K562 (cell line): ENCODE measurements at regions not wholly inside any gene's neighbourhood (a gene's known extent, or its start where the extent isn't known, plus 50 kb on each side); places are given as distances from the start of the nearest gene placed in this dataset.
"Not testable (repeated sequence)": the region's sequence is repeated elsewhere in the genome, so short reads cannot be mapped to it uniquely, and the experiment has no call there.

Experiments used
- ATAC-seq: fragments of 200-7000 bp; cut with Tn5 transposase; 3 replicates; pipeline ENCODE4 v1.9.1; 2020; ENCODE audit warnings: moderate library complexity
- BruUV-seq: library from RNA; stranded (reverse); fragments of 400-500 nt; replicated peaks from 2 replicates; lab custom pipeline; 2021; lab: Mats Ljungman, UMichigan
- CTCF ChIA-PET: fragments of 300-600 bp; formaldehyde crosslinking; extraction: SDS; loops from one replicate; lab custom pipeline; 2021; ENCODE audit warnings: low intra/inter-chr PET ratio; lab: Yijun Ruan, JAX
- POLR2A ChIA-PET: fragments of 300-600, 350-650 bp; sonication (Branson Sonifier 250); formaldehyde crosslinking; extraction: SDS; loops from one replicate; lab custom pipeline; 2021; ENCODE audit warnings: antibody characterized with exemption, inconsistent platforms; lab: Yijun Ruan, JAX
- DNase-seq, 4 experiments: peaks; one replicate each; pipeline versions ENCODE4 v3.0.0 to v3.0.0-alpha.2; 2011 to 2018; ENCODE audit warnings: low spot score in 3 of 4, mixed read lengths in 3 of 4; ENCODE audit errors: extremely low read depth in 1 of 4
- FAIRE-seq: peaks from 2 replicates; lab custom pipeline; 2011; peaks lifted over from hg19 to GRCh38; lab: Jason Lieb, UNC
- H2AFZ ChIP-seq: 2 replicates; pipeline ENCODE4 v1.6.0; 2011; ENCODE audit warnings: low read depth, low read length, control low read depth, inconsistent platforms
- H3K27ac ChIP-seq: fragments of 200-600 bp; 3 replicates; pipeline ENCODE4 v1.8.0; 2011; ENCODE audit warnings: low read depth, mild to moderate bottlenecking, control low read depth, inconsistent platforms, low read length, moderate library complexity, mixed read lengths; ENCODE audit errors: extremely low read depth
- H3K27me3 ChIP-seq, 2 experiments: fragments of 300-600 bp in 1 of 2; 2 replicates in 1 of 2; 3 replicates in 1 of 2; pipeline versions ENCODE4 v1.6.0 to v1.8.0; 2011; ENCODE audit warnings: inconsistent platforms in 2 of 2, low read length in 2 of 2, mild to moderate bottlenecking in 1 of 2, mixed read lengths in 1 of 2, moderate library complexity in 1 of 2; ENCODE audit not compliant: control insufficient read depth in 2 of 2, insufficient read depth in 2 of 2
- H3K36me3 ChIP-seq: fragments of 300-600 bp; 3 replicates; pipeline ENCODE4 v1.8.0; 2011; ENCODE audit warnings: mild to moderate bottlenecking, low read length, inconsistent platforms; ENCODE audit not compliant: control insufficient read depth, insufficient read depth
- H3K4me1 ChIP-seq, 2 experiments: fragments of 200-600 bp in 1 of 2; replicated peaks in 1 of 2; 2 replicates in 1 of 2; 3 replicates in 1 of 2; pipeline versions ENCODE4 v1.5.1 to v1.8.0; 2011; ENCODE audit warnings: inconsistent platforms in 2 of 2, low read length in 2 of 2, mild to moderate bottlenecking in 1 of 2, mixed read lengths in 1 of 2, moderate library complexity in 1 of 2; ENCODE audit not compliant: control insufficient read depth in 2 of 2, insufficient read depth in 2 of 2
- H3K4me2 ChIP-seq: 2 replicates; pipeline ENCODE4 v1.6.1; 2011; ENCODE audit warnings: low read length, control low read depth, inconsistent platforms, mixed read lengths; ENCODE audit not compliant: insufficient read depth
- H3K4me3 ChIP-seq: fragments of 200-600 bp; sonication (generic), shearing (Covaris generic); 2 replicates; pipeline ENCODE4 v1.5.1; 2016; ENCODE audit warnings: control low read depth, inconsistent platforms
- H3K79me2 ChIP-seq: fragments of 200-600 bp; 3 replicates; pipeline ENCODE4 v1.8.0; 2011; ENCODE audit warnings: low read length, inconsistent platforms; ENCODE audit not compliant: control insufficient read depth, insufficient read depth
- H3K9ac ChIP-seq, 2 experiments: 2 replicates each; pipeline versions ENCODE4 v1.6.0 to v1.6.1; 2011; ENCODE audit warnings: low read depth in 2 of 2, low read length in 2 of 2, control low read depth in 1 of 2, inconsistent platforms in 1 of 2, mild to moderate bottlenecking in 1 of 2, mixed read lengths in 1 of 2; ENCODE audit not compliant: insufficient read depth in 1 of 2
- H3K9me1 ChIP-seq: one replicate; pipeline ENCODE4 v1.6.0; 2011; ENCODE audit warnings: inconsistent platforms, mild to moderate bottlenecking, low read length, moderate library complexity; ENCODE audit not compliant: control insufficient read depth, insufficient read depth
- H3K9me3 ChIP-seq: replicated peaks from 2 replicates; pipeline ENCODE4 v1.5.1; 2011; ENCODE audit warnings: low read depth, low read length, inconsistent platforms; ENCODE audit not compliant: control insufficient read depth, insufficient read depth
- H4K20me1 ChIP-seq: replicated peaks from 2 replicates; pipeline ENCODE4 v1.6.1; 2011; ENCODE audit warnings: low read length, inconsistent platforms, mixed read lengths; ENCODE audit not compliant: control insufficient read depth, insufficient read depth
- KDM4B ChIP-seq, 2 experiments: fragments of 450-650 bp in 1 of 2; sonication (generic) in 1 of 2; IDR thresholded peaks; 2 replicates each; pipeline ENCODE4 v1.6.1; 2016 to 2017; ENCODE audit warnings: borderline replicate concordance in 2 of 2, antibody characterized with exemption in 1 of 2, low read depth in 1 of 2, mild to moderate bottlenecking in 1 of 2
- SAFB2 ChIP-seq: fragments of 200-400 bp; formaldehyde crosslinking; IDR thresholded peaks from 2 replicates; pipeline ENCODE4 v1.6.1; 2018; ENCODE audit warnings: borderline replicate concordance, low read length, low read depth, moderate library complexity; ENCODE audit not compliant: severe bottlenecking
- SLC30A9 ChIP-seq: fragments of 250-450 bp; sonication (Bioruptor Pico); IDR thresholded peaks from 2 replicates; pipeline ENCODE4 v1.8.0; 2022; ENCODE audit warnings: mild to moderate bottlenecking, moderate library complexity
- TBL1XR1 ChIP-seq, 2 experiments: IDR thresholded peaks; 2 replicates each; pipeline ENCODE4 v1.6.1; 2012; ENCODE audit warnings: improper control_type of control experiment in 2 of 2, low read length in 2 of 2, mild to moderate bottlenecking in 1 of 2
- WGBS: fragments of 100-300 bp; shearing (Covaris generic); methylation state at CpG from one replicate; pipeline ENCODE4 v1.1.6; 2016; ENCODE audit warnings: low coverage, mixed read lengths; ENCODE audit not compliant: insufficient coverage; ENCODE audit errors: missing lambda C conversion rate; 5-methylcytosine and 5-hydroxymethylcytosine counted together
- in situ Hi-C: fragments of 300-500 bp; cut with MboI; formaldehyde crosslinking; loops from 4 replicates; pipeline ENCODE4 v1.15.0; 2018; ENCODE audit warnings: inconsistent platforms, mixed read lengths
- intact Hi-C: fragments of 100-400 bp; cut with micrococcal nuclease; formaldehyde crosslinking; loops from 2 replicates; pipeline ENCODE4 v1.14.2; 2022
- TF ChIP-seq, protein P1 (sequence below): fragments of 250-450 bp; sonication (Bioruptor Pico); IDR thresholded peaks from 2 replicates; pipeline ENCODE4 v1.4.0; 2020; ENCODE audit warnings: mild to moderate bottlenecking
- TF ChIP-seq, protein P2 (sequence below): fragments of 450-650 bp; formaldehyde crosslinking; IDR thresholded peaks from 2 replicates; pipeline ENCODE4 v1.4.0; 2022; ENCODE audit warnings: missing genetic modification characterization

DNA sequence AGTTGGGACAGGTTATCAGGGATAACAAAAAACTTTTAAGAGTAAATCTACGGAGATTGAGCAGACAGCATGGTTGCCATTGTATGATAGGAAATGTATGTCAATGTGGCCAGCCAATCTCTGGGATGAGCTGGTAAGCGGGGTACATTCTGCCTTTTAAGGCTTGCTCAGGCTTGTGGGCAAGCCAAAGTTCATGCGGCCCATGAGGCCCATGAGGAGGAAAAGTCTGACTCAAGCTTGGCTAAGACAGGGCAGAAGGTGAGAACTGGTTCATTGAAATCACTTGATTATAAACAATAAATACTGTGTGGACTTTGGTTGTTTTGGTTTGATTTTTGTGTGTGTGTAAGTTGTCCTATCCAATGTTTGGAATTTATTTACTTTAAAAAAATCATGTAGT is 997.1 kb downstream of the DNAH5 start:
- DNase-seq (no peak), ATAC-seq (no peak)
- POLR2A ChIA-PET, result no interaction called here
- no peaks in the 10 kb centered on the region for H3K9me1 ChIP-seq
- H3K9ac ChIP-seq, result no peak overlapping the region
- H3K4me1 ChIP-seq, result no peaks in the 10 kb centered on the region
- no peaks in the 10 kb centered on the region for H4K20me1 ChIP-seq
- H3K9me3 ChIP-seq, result no peaks in the 10 kb centered on the region; the same call in 1 of the 2 replicates
- intact Hi-C loops, result no loop called here
- no peaks in the 10 kb centered on the region for H3K36me3 ChIP-seq
- H3K79me2 ChIP-seq, result no peaks in the 10 kb centered on the region
- in situ Hi-C loops, result no loop called here
- no peak overlapping the region for H3K27ac ChIP-seq
- no peak overlapping the region for H3K4me3 ChIP-seq
- CTCF ChIA-PET, result no interaction called here
- H3K4me2 ChIP-seq, result no peak overlapping the region
- TF ChIP-seq TBL1XR1 (IDR thresholded peaks at IDR 0.05; ENCODE audit: low read length in 2 of 2) (no peak), KDM4B (IDR thresholded peaks at IDR 0.05; ENCODE audit: borderline replicate concordance in 2 of 2, low read depth in 1 of 2) (no peak), SLC30A9 (no peak), SAFB2 (no peak)
- TF ChIP-seq, protein P1, sequence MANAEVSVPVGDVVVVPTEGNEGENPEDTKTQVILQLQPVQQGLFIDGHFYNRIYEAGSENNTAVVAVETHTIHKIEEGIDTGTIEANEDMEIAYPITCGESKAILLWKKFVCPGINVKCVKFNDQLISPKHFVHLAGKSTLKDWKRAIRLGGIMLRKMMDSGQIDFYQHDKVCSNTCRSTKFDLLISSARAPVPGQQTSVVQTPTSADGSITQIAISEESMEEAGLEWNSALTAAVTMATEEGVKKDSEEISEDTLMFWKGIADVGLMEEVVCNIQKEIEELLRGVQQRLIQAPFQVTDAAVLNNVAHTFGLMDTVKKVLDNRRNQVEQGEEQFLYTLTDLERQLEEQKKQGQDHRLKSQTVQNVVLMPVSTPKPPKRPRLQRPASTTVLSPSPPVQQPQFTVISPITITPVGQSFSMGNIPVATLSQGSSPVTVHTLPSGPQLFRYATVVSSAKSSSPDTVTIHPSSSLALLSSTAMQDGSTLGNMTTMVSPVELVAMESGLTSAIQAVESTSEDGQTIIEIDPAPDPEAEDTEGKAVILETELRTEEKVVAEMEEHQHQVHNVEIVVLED (CRISPR knock-in tag), result no peak
- TF ChIP-seq, protein P2, sequence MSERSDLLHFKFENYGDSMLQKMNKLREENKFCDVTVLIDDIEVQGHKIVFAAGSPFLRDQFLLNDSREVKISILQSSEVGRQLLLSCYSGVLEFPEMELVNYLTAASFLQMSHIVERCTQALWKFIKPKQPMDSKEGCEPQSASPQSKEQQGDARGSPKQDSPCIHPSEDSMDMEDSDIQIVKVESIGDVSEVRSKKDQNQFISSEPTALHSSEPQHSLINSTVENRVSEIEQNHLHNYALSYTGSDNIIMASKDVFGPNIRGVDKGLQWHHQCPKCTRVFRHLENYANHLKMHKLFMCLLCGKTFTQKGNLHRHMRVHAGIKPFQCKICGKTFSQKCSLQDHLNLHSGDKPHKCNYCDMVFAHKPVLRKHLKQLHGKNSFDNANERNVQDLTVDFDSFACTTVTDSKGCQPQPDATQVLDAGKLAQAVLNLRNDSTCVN (CRISPR knock-in tag), result no peak
- TF ChIP-seq, all 486 proteins: peak for 0
- H2AFZ ChIP-seq, result no peak overlapping the region
- WGBS, result 0% methylated on average over 3 of the region's 3 CpGs
- no peak for FAIRE-seq
- H3K27me3 ChIP-seq, result no peaks in the 10 kb centered on the region
- no TSS peak for BruUV-seq

- in situ Hi-C loops, result not testable (repeated sequence)
- WGBS, result 0% methylated on average over 1 of the region's 1 CpG
These were observed 999.0 kb downstream of the DNAH5 start for GRCh38 chr5:12945477-12945876.

More at GRCh38 chr5:12945477-12945876, 999.0 kb downstream of the DNAH5 start:
- CTCF ChIA-PET, H3K36me3 ChIP-seq, H3K79me2 ChIP-seq, H3K27ac ChIP-seq, H3K9me1 ChIP-seq, H3K9ac ChIP-seq, ATAC-seq, DNase-seq, H4K20me1 ChIP-seq, H2AFZ ChIP-seq, H3K4me1 ChIP-seq, H3K9me3 ChIP-seq, H3K4me3 ChIP-seq, FAIRE-seq, H3K27me3 ChIP-seq, H3K4me2 ChIP-seq, intact Hi-C loops, BruUV-seq, POLR2A ChIA-PET: not testable (repeated sequence)
